Pons (tissue), 1 donor: ENCODE measurements at regions not wholly inside any gene's neighbourhood (a gene's known extent, or its start where the extent isn't known, plus 50 kb on each side); places are given as distances from the start of the nearest gene placed in this dataset.
"Not testable (repeated sequence)": the region's sequence is repeated elsewhere in the genome, so short reads cannot be mapped to it uniquely, and the experiment has no call there.

ENCODE experiments used
- DNase-seq: peaks from one replicate; pipeline ENCODE4 v3.0.0-alpha.2; 2016; ENCODE audit warnings: low spot score

DNA sequence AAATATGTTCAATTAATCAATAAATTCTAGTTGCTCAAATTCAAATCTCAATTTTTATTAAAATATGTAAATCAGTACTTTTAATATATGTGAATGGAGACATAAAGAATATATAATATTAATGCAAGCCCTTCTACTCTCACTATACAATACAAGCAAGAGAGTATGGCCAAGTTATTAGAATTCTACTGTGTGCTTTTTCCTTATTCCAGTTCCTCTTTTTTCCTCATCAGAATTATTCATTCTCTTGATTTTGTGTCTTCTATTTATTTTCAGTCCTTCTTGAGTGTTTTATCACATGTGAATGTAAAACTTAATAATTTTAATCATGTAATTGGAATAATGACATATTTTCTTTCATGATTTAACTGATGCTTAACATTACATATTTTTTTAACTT is 276.8 kb downstream of the PCDH20 start:
- no peak for DNase-seq

DNA sequence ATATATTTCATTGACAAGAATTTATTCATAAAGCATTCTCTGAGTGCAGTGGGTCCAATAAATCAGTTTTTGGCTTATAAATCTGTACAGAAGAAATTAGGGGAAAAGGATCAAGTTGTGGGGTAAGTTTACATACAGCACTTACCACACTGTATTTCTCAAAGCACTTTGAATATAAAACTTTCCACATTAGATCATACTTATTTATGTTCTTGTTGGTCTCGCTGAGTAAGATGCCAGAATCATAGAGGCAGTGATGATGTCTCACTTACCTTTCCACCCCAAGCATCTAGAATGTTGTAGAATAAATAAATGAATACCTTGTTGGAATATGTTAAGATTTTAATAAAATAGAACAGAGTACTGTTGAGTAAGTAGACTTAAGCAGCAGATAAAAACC is 279.1 kb downstream of the PCDH20 start:
- no peak for DNase-seq

DNA sequence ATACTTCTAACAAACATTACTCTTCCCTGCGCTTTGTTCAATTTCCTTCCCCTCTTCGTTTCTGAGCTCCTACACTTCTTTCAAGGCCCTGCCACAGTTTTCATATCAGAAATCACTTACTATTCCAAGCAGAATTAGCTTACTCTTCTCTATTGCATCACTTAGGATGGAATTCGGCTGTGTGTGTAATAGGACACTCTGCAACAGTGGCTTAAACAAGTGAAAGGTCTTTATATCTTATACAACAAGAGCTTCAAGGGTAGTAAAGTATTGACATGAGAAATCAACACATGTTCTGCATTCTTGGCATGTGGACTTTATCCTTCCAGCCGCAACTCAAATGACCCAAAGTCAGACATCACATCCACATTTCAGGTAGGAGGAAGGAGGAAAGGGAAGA is 279.6 kb downstream of the PCDH20 start:
- no peak for DNase-seq

DNA sequence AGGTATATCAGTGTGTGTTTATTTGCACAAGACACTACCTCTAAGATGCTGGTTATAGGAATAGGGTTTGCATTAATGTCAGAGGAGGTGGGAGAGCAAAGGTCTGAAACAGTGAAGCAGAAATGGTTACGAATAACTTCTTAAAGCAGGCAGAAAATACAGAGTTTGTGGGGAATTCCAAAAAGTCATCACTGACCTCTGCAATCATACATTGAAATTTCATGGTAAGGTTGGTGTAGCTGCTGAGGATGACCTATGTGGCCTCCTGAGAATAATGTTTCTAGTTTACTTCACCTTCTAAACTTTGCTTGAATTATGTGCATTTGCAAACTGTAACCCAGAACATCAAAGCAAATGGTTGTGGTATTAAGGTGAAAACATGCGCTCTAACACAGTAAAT is 280.1 kb downstream of the PCDH20 start:
- no peak for DNase-seq

DNA sequence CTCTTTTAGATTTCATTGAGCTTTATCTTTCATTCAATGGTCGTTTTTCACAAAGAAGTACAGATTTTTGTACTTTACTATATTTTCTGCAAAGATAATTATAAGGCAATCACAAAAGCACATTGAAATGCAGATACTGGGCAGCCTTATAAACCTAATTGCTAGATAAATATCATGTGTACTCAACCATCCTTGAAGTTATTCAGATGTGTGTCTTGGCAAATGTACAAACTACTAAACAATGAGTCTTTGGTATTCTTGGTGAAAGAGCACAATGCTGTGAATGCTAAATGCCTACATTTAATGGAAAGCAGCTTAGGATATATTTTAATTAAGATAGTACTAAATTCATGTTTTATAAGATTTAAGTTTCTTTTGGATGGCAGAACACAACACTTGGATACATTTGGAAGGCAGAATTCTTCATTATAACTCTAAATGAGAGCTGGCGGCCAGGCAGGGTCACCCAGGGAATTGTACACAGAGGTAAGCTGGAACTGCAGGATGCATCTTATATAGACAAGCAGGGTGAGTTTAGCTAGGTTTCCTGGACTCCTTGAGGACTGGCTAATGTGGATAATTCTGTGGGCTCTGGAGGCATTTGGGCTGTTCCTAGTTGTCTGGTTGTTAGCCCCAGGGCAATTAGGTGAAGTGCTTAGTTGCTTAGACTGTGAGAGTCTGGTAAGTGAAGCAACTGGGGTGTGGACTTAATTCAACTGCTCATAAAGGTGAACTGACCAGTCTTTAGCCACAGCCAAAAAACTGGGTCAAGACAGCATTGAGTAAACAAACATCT is 286.6 kb downstream of the PCDH20 start:
- DNase-seq, result peak; percentile 86

DNA sequence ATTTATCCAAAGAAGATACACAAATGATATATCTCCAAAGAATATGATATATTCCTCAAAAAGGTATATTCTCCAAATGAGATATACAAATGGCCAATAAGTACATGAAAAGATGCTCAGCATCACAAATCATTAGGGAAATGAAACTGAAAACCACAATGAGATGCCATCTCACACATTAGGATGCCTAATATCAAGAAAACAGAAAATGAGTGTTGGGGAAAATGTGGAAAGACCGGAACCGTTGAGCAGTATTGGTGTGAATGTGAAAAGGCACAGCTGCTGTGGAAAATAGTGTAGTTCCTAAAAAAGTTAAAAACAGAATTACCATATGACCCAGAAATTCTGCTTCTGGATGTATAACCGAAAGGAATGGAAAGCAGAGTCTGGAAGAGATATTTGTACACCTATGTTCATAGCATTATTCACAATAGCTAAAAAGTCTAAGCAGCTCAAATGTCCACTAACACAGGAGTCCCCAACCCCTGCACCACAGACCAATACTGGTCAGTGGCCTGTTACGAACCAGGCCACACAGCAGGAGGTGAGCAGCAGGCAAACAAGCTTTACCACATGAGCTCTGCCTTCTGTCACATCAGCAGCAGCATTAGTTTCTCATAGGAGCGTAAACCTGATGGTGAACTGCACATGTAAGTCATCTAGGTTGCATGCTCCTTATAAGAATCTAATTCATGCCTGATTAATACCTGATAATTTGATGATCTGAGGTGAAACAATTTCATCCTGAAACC is 291.9 kb downstream of the PCDH20 start:
- no peak for DNase-seq

DNA sequence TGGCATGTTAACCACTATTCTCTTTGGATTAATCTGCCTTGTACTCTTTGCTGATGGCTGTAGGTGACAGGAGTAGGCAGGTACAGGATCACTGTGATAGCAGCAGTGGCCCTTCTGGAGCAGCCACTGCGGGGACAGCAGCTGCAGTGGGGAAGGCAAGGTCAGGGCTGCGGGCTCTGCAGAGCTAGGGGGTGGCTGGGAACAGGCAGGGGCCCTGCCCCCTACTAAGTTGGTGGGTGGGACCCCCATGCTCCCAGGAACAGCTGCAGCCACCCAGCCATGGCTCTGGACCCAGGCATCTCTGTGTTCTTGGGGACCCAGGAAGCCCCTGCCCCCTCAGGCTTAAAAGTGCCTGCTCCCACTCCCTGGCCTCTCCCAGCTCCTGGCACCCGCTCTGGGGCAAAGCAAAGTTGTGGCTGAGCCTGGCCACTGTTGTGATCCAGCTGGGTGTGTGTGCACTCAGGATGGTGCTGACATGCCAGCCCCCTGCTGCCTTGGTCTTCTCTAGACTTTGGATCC is 302.4 kb downstream of the PCDH20 start:
- DNase-seq, result no peak

DNA sequence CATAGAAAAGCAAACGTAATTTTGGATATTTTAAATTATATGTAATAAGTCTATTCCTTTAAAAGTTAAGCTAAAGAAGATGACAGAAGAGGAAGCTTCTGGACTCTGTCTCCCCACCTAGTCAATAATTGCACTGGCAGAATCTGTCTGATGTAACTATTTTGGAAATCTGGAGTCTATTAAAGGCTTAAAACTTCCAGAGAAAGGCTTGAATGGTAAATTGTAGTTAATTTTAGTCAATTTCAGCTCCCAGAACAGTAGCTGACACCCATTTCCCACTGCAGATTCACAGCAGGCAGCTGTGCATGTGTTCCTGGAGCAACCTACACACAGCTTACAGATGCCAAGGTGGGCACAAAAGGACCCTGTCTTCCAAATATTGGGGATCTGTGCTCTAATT is 304.1 kb downstream of the PCDH20 start:
- DNase-seq, result no peak

DNA sequence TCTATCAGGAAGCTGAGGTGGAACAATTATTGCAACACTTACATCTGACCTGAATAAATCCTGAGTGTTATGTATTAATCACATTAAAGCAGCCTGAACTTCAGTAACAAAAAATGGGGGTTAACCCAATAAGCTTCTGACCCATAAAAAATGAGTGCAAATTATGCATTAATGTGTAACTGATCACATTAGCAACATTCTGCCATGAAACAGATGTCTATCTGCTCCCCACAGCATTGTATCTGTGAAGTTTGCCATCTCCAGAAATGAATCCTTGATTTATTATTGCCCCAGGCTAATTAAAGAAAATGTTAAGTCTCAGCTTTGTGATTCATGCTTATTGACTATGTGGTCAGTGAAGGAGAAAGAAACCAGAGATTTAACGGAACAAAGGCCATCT is 304.9 kb downstream of the PCDH20 start:
- DNase-seq, result no peak

DNA sequence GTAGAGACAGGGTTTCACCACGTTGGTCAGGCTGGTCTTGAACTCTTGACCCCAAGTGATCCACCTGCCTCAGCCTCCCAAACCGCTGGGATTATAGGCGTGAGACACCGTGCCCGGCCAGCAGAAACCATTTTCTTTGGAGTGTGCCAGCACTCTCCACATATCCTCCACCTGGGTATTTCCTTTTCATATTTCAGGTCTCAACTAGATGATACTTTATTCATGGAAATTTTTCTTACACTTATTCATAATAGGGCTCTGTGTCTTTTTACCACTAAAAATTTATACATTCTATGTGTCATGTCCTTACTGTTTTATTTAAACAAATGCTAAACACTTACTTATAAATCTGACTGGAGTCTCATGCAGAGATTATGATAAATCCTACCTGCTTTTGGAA is 305.9 kb downstream of the PCDH20 start:
- DNase-seq, result no peak

DNA sequence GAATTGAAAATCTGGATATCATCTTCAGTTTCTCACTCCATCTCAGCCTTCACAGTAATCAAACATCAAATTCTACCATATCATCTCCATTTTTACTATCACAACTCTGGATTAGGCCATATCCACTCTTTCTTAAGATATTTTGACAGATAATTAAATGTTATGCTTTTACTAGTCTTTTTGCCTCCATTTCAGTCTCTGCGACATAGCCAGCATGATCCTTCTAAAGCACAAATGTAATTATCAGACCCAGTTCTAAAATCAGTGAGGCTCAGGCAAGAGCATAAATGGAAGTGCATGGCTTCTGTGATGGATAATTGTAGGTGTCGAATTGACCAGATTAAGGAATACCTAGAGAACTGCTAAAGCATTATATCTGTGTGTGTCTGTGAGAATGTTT is 307.7 kb downstream of the PCDH20 start:
- DNase-seq, result no peak

DNA sequence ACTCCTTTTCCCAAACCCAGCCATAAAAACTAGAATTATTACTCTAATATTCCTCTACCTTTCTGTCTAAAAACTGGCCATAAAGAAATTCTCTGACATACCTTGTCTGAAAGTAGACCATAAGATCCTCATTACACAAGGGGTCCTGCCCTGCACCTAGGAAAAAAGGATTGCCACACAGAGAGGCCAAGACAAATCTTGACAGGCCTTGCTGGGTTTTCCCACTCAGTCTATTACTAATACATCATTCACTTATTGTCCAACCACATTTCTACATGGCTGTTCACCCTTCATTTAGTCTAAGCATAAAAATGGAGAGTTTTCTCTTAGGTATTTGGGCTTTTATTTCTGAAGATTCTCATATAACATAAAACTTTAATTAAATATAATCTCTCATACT is 319.8 kb downstream of the PCDH20 start:
- DNase-seq, result no peak

DNA sequence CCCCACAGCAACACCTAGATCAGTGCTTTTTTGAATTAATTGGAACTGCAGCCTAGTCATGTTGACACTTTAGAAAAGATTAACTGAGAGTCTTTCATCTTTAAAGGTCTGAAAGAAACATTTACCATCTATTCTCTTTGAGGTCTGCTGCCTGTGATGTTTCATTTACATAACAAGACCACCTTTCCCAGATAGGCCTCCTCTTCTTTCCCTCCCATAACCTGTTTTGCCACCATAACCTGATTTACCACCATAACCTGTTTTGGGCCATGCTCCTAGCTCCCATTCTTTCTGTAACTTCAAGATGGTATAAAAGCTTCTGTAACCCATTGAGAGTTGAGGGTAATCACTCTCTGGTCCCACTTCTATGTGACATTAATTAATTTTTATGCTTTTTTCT is 320.8 kb downstream of the PCDH20 start:
- DNase-seq, result no peak

DNA sequence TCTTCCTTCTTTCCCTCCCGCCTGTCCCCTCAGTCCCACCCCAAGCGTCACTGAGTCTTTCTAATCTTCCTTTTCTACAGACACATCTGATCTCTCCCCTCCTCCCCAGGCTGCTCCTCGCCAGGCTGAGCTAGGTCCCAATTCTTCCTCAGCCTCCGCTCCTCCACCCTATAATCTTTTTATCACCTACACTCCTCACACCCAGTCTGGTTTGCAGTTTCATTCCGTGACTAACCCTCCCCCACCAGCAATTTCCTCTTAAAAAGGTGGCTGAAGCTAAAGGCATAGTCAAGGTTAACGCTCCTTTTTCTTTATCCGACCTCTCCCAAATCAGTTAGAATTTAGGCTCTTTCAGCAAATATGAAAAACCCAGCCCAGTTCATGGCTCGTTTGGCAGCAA is 325.8 kb downstream of the PCDH20 start:
- DNase-seq, result not testable (repeated sequence)

DNA sequence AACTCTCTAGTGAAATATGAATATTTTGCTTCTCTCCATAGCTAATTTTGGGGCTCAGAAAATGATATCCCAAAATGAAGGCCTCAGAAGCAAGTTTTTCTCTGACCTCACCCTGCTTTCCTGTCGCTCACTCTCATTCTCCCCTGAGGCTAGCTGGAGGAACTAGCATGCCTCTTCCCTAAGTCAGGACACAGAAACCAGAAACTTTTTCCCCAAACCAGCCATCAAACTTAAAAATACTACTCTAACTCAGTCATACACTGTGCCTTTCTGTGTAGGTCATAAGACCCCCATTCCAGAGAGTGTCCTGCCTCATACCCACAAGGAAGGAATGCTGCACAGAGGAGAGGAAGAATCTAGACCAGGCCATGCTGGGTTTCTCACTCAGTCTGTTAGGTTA is 329.6 kb downstream of the PCDH20 start:
- DNase-seq, result no peak

DNA sequence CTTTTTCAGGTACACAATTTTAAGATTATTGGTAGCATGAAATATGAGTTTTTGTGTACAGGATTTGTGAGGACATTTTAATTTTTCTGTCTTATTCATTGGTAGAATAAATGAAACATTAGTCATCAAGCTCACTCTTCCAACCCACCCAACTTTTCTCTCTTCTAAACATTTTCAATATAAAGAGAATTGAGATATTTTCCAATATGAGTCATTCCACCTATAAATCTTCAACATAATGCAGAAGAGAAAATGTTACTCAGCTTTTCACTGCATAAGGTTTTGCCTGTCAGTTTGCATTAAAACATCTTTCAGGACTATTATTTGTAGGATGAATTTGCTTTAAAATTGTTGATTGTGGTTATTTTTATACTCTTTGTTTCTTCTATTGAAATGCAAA is 330.7 kb downstream of the PCDH20 start:
- no peak for DNase-seq

DNA sequence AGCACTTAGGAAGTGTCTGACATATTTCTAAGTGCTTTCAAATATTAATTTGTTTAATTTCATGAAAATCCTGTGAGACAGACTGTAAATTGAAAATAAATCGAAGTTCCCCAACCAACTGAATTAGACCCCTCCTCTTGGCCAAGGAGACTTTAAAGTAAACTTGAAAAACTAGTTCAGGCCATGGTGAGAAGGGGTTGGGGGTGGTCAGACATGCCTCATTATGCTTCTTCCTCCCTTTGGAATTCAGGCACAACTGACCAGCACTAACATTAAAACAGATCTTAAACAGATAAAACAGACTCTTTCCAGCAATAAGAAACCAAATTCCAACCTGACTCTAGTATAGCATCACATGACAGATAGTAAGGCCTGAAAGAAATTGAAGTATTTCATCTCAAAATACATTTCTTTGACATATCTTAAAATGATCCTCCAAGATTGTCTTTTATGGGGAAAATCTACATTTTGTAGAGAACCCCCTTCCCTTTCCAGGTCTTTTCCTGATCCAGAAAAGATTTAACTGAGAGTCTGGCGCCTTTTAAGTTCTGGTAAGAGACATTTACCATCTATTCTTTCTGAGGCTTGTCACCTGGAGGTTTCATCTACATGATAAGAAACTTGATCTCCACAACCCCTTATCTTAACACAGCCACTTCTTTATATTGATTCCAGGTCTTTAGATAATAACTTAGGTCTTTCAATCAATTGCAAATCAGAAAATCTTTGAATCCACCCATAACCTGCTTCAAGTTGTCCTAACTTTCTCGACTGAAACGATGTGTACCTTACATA is 336.5 kb downstream of the PCDH20 start:
- DNase-seq, result no peak

DNA sequence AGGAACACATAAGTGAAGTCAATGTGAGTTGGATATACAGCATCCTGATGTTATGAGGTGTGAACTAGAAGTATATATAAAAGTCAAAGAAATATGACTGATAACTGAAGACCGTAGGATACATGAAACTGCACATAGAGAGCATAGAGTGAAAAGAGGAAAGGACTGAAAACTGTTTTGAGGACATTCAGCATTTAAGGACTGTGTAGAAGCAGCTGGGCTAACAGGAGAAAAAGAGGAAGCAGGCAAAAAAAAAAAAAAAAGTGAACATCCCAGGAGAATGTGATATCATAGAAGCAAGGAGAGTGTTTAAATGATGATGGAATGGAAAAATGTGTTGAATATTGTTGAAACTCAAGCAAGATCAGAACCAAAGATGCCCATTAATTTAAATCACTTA is 363.5 kb downstream of the PCDH20 start:
- DNase-seq, result no peak

DNA sequence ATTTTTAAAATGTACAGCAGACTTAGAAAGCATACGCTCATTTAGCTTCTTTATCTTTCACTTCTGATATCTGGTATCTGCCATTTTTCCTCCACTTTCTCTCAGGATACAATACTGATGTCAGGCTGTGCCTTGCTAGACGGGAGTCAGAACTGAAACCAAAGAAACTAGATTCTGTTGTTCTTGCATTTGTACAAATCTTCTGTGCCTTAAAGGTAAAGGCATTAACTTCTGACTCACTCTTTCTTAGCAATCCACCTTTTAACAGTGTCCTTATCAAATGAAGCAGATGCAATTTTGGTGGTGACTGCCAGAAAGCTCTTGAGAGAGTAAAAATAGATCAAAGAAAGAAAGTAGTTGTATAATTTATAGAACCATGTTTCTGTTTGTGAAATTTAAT is 370.4 kb downstream of the PCDH20 start:
- no peak for DNase-seq

DNA sequence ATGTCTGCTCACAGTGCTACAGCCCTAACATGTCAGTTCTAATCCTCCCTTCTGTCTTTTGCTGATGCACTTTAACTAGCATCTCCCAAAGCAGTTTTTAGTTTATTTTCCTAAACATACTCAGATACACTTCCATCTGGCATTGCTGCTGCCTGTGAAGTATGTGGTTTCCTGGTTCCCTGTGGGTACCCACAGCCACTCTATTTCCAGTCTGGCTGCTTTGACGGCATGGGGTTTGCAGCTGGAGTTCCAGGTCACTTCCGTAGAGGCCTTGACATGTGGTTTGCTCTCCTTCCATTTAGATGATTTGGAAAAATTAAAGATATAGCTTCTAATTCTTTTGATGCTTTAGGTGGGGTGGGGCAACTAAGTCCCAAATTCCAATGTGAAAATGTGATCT is 375.5 kb downstream of the PCDH20 start:
- DNase-seq, result no peak

DNA sequence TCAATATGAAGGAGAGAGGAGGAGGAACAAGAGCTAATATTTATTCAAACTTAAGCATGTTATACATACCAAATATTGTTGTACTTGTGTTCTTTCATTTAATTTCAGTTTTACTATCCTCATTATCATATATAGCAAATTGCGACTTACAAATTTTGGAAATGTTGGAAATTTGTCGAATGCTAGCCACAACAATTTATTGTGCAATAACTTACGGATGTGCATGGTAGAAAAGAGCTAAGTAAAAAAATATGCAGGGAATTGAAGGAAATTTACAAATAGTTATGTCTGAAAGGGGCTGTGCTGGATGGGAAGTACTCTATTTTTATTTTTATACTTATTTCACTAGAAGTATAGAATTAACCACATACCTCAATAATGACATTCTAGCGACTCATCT is 376.3 kb downstream of the PCDH20 start:
- no peak for DNase-seq

DNA sequence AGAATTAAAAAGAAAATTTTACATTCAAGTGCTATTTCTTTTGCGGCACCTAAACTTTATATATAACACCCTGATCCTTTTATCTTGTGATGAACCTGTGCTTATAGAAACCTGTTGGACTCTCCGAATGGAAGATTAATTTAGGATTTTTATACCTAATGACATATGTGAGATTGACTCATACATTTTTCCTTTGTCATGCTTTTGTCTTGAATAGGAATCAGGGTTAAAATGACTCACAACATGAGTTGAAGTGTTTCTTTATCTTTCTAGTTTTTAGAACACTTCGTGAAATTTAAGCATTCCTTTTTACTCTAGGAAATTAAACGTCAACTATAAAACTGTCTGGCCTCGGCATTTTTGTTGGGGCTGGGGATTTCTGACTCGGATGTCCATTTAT is 378.9 kb downstream of the PCDH20 start:
- no peak for DNase-seq

DNA sequence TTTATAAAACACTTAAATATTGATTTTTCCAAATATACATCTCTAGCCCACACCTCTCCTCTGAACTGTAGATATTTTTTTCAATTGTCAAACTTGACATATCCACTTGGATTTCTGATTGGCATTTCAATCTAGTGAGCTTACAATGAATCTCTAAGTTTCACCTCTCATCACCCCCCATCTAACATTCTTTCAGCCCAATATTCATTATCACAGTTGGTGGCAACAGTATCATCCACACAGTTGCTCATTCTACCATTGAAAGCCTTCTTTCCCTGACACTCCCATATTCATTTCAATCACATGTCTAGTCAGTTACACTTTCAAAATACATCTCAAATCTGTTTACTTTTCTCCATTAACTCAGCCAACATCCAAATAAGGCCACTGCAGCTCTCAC is 385.2 kb downstream of the PCDH20 start:
- no peak for DNase-seq
